Colonic mucosa (tissue), 4 donors: ENCODE measurements at regions not wholly inside any gene's neighbourhood (a gene's known extent, or its start where the extent isn't known, plus 50 kb on each side); places are given as distances from the start of the nearest gene placed in this dataset.

Source experiments
- DNase-seq: peaks from one replicate; pipeline ENCODE4 v3.0.0-alpha.2; 2020
- H3K27ac ChIP-seq: fragments of 200-600 bp; one replicate; pipeline ENCODE4 v1.8.0; 2021
- H3K27me3 ChIP-seq: fragments of 200-600 bp; one replicate; pipeline ENCODE4 v1.8.0; 2021
- H3K36me3 ChIP-seq: fragments of 200-600 bp; one replicate; pipeline ENCODE4 v1.8.0; 2021
- H3K4me1 ChIP-seq: fragments of 200-600 bp; one replicate; pipeline ENCODE4 v1.8.0; 2021; ENCODE audit warnings: mild to moderate bottlenecking
- H3K4me3 ChIP-seq: fragments of 200-600 bp; one replicate; pipeline ENCODE4 v1.8.0; 2021
- H3K9ac ChIP-seq, 2 donors: one replicate each; pipeline ENCODE4 v1.7.0; 2013; ENCODE audit warnings: control low read depth in 2 of 2, low read depth in 2 of 2, low read length in 2 of 2
- H3K9me3 ChIP-seq: fragments of 200-600 bp; one replicate; pipeline ENCODE4 v1.8.0; 2021
- CTCF ChIP-seq: fragments of 200-600 bp; IDR thresholded peaks from one replicate; pipeline ENCODE4 v1.8.0; 2022; ENCODE audit warnings: antibody characterized with exemption, mild to moderate bottlenecking
- intact Hi-C: fragments of 100-400 bp; cut with DNase I; formaldehyde crosslinking; loops from one replicate; pipeline ENCODE4 v1.14.1; 2022
- donor health status: healthy.
- donor health status: DM: no; HTN: no; CAD: no.
- donor health status: DM: no; HTN: no; CAD: no.

GRCh38 chr5:162762119-162762518 lies 675.3 kb upstream of the CCNG1 start:
- TF ChIP-seq CTCF = no peak
- Histone ChIP-seq H3K9me3 (no peaks in the 10 kb centered on the region), H3K4me3 (no peak overlapping the region), H3K27me3 (no peaks in the 10 kb centered on the region), H3K4me1 (no peaks in the 10 kb centered on the region), H3K9ac (no peak overlapping the region), H3K27ac (no peak overlapping the region), H3K36me3 (no peaks in the 10 kb centered on the region)
- DNase-seq = no peak
- intact Hi-C loops = no loop called here

GRCh38 chr5:162769019-162769418 lies 668.4 kb upstream of the CCNG1 start:
- Histone ChIP-seq H3K27ac (no peak overlapping the region), H3K27me3 (no peaks in the 10 kb centered on the region), H3K4me3 (no peak overlapping the region), H3K4me1 (no peaks in the 10 kb centered on the region), H3K36me3 (no peaks in the 10 kb centered on the region), H3K9ac (no peak overlapping the region), H3K9me3 (no peaks in the 10 kb centered on the region)
- intact Hi-C loops = no loop called here
- no peak for TF ChIP-seq CTCF
- DNase-seq = no peak

- Histone ChIP-seq H3K4me3 (no peak overlapping the region), H3K27me3 (no peaks in the 10 kb centered on the region), H3K9ac (no peak overlapping the region), H3K27ac (no peak overlapping the region), H3K36me3 (no peaks in the 10 kb centered on the region), H3K9me3 (no peaks in the 10 kb centered on the region), H3K4me1 (no peaks in the 10 kb centered on the region)
- TF ChIP-seq CTCF = no peak
- intact Hi-C loops = no loop called here
- DNase-seq = no peak
These were observed 651.7 kb upstream of the CCNG1 start for GRCh38 chr5:162785673-162786072.

- Histone ChIP-seq H3K27ac (no peak overlapping the region), H3K27me3 (no peaks in the 10 kb centered on the region), H3K4me3 (no peak overlapping the region), H3K9ac (no peak overlapping the region), H3K36me3 (no peaks in the 10 kb centered on the region), H3K4me1 (no peaks in the 10 kb centered on the region), H3K9me3 (no peaks in the 10 kb centered on the region)
- intact Hi-C loops = no loop called here
- DNase-seq = no peak
- TF ChIP-seq CTCF = no peak
These were observed 651.2 kb upstream of the CCNG1 start for GRCh38 chr5:162786234-162786633.

GRCh38 chr5:162796507-162796906 lies 640.9 kb upstream of the CCNG1 start:
- Histone ChIP-seq H3K4me1 (no peaks in the 10 kb centered on the region), H3K4me3 (no peak overlapping the region), H3K27me3 (no peaks in the 10 kb centered on the region), H3K36me3 (no peaks in the 10 kb centered on the region), H3K9me3 (no peaks in the 10 kb centered on the region), H3K9ac (no peak overlapping the region), H3K27ac (no peak overlapping the region)
- no peak for TF ChIP-seq CTCF
- DNase-seq = no peak
- intact Hi-C loops = no loop called here

- no peak for DNase-seq
- TF ChIP-seq CTCF = no peak
- no peaks in the 10 kb centered on the region for H3K36me3 ChIP-seq
- no peak overlapping the region for H3K4me3 ChIP-seq
- H3K27ac ChIP-seq = no peak overlapping the region
- no peaks in the 10 kb centered on the region for H3K4me1 ChIP-seq
- no peak overlapping the region for H3K9ac ChIP-seq
- H3K27me3 ChIP-seq = no peaks in the 10 kb centered on the region
- H3K9me3 ChIP-seq = no peaks in the 10 kb centered on the region
- intact Hi-C loops = no loop called here
These were observed 637.1 kb upstream of the CCNG1 start for GRCh38 chr5:162800301-162800700.
